ENCODE measurements at regions not wholly inside any gene's neighbourhood (a gene's known extent, or its start where the extent isn't known, plus 50 kb on each side); places are given as distances from the start of the nearest gene placed in this dataset.

DNA sequence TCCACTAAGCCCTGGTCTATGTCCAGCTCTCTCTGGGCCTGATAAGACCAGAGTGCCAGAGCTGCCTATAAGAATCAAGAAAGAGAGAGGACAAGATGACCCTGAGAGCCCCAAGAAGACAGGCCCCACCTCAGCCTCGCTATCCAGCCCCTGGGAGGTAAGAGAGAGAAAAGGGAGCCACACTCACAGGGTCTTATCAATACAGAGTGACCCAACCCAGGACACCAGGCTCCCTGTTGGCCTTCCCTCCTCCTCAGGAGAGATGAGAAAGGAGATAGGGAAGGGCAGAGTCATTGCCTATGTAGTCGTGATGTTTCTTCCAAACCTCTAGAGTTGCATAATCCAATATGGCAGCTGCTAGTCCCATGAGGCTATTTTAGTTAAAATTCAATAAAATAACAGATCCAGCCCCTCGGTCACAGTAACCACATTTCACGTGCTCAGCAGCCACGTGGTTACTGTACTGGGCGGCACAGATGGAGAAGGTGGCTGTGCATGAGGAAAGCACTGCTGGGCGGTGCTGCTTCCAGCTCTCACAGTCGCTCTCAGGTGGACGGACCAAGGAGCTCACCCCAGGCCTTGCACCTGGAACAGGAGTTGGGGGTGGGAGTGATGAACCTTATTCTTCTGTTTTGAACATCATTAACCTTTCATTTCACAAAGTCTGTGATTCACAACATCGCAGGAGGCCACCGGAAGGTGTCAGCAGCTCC is 525.8 kb downstream of the SHQ1 start (continued):
- TF ChIP-seq, protein P1, sequence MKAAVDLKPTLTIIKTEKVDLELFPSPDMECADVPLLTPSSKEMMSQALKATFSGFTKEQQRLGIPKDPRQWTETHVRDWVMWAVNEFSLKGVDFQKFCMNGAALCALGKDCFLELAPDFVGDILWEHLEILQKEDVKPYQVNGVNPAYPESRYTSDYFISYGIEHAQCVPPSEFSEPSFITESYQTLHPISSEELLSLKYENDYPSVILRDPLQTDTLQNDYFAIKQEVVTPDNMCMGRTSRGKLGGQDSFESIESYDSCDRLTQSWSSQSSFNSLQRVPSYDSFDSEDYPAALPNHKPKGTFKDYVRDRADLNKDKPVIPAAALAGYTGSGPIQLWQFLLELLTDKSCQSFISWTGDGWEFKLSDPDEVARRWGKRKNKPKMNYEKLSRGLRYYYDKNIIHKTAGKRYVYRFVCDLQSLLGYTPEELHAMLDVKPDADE (IDR thresholded peaks at IDR 0.05) = no peak
- TF ChIP-seq EZH2phosphoT487 (IDR thresholded peaks at IDR 0.05; ENCODE audit: unreplicated experiment) = no peak
- TF ChIP-seq JUNB (IDR thresholded peaks at IDR 0.05; ENCODE audit: unreplicated experiment) = no peak
- TF ChIP-seq, protein P2, sequence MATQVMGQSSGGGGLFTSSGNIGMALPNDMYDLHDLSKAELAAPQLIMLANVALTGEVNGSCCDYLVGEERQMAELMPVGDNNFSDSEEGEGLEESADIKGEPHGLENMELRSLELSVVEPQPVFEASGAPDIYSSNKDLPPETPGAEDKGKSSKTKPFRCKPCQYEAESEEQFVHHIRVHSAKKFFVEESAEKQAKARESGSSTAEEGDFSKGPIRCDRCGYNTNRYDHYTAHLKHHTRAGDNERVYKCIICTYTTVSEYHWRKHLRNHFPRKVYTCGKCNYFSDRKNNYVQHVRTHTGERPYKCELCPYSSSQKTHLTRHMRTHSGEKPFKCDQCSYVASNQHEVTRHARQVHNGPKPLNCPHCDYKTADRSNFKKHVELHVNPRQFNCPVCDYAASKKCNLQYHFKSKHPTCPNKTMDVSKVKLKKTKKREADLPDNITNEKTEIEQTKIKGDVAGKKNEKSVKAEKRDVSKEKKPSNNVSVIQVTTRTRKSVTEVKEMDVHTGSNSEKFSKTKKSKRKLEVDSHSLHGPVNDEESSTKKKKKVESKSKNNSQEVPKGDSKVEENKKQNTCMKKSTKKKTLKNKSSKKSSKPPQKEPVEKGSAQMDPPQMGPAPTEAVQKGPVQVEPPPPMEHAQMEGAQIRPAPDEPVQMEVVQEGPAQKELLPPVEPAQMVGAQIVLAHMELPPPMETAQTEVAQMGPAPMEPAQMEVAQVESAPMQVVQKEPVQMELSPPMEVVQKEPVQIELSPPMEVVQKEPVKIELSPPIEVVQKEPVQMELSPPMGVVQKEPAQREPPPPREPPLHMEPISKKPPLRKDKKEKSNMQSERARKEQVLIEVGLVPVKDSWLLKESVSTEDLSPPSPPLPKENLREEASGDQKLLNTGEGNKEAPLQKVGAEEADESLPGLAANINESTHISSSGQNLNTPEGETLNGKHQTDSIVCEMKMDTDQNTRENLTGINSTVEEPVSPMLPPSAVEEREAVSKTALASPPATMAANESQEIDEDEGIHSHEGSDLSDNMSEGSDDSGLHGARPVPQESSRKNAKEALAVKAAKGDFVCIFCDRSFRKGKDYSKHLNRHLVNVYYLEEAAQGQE (IDR thresholded peaks at IDR 0.05; ENCODE audit: unreplicated experiment) = no peak
- TF ChIP-seq NANOG (IDR thresholded peaks at IDR 0.05; ENCODE audit: borderline replicate concordance) = no peak

- H3K79me2 ChIP-seq (replicated peaks; ENCODE audit: insufficient read depth) = no peaks in the 10 kb centered on the region
- H3K27me3 ChIP-seq (ENCODE audit: insufficient read depth) = no peaks in the 10 kb centered on the region
- peaks cover 2% of the 10 kb centered on the region for H3K27me3 Mint-ChIP-seq (ENCODE audit: insufficient read depth, low read depth, poor library complexity)
- H3K9me3 Mint-ChIP-seq = no peaks in the 10 kb centered on the region
- H3K27ac Mint-ChIP-seq = no peak overlapping the region
- H3K36me3 Mint-ChIP-seq (ENCODE audit: low read depth) = no peaks in the 10 kb centered on the region
- no peaks in the 10 kb centered on the region for H3K4me1 Mint-ChIP-seq
- H3K4me2 ChIP-seq = no peak overlapping the region
- H3K9me2 ChIP-seq (ENCODE audit: insufficient read depth) = no peaks in the 10 kb centered on the region
- no peak for ATAC-seq
- no peak overlapping the region for H2AFZ ChIP-seq
- H3K36me3 ChIP-seq (ENCODE audit: insufficient read depth) = no peaks in the 10 kb centered on the region
- no peaks in the 10 kb centered on the region for H3K4me1 ChIP-seq (ENCODE audit: insufficient read depth)
- no peaks in the 10 kb centered on the region for H4K20me1 ChIP-seq (replicated peaks; ENCODE audit: insufficient read depth)
- no peak overlapping the region for H3K4me3 ChIP-seq
- H3K27ac ChIP-seq (ENCODE audit: low read depth) = no peak overlapping the region
- no peak for DNase-seq (ENCODE audit: low spot score)
- H3F3A ChIP-seq (replicated peaks; ENCODE audit: low read depth) = no peaks in the 10 kb centered on the region
- no peak overlapping the region for H3K4me3 Mint-ChIP-seq
- TF ChIP-seq, protein P3, sequence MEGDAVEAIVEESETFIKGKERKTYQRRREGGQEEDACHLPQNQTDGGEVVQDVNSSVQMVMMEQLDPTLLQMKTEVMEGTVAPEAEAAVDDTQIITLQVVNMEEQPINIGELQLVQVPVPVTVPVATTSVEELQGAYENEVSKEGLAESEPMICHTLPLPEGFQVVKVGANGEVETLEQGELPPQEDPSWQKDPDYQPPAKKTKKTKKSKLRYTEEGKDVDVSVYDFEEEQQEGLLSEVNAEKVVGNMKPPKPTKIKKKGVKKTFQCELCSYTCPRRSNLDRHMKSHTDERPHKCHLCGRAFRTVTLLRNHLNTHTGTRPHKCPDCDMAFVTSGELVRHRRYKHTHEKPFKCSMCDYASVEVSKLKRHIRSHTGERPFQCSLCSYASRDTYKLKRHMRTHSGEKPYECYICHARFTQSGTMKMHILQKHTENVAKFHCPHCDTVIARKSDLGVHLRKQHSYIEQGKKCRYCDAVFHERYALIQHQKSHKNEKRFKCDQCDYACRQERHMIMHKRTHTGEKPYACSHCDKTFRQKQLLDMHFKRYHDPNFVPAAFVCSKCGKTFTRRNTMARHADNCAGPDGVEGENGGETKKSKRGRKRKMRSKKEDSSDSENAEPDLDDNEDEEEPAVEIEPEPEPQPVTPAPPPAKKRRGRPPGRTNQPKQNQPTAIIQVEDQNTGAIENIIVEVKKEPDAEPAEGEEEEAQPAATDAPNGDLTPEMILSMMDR (conservative IDR thresholded peaks at IDR 0.05; ENCODE audit: low read depth in 2 of 2) = no peak
- TF ChIP-seq POLR2AphosphoS5 (IDR thresholded peaks at IDR 0.05; ENCODE audit: low read depth) = no peak
- TF ChIP-seq, protein P4, sequence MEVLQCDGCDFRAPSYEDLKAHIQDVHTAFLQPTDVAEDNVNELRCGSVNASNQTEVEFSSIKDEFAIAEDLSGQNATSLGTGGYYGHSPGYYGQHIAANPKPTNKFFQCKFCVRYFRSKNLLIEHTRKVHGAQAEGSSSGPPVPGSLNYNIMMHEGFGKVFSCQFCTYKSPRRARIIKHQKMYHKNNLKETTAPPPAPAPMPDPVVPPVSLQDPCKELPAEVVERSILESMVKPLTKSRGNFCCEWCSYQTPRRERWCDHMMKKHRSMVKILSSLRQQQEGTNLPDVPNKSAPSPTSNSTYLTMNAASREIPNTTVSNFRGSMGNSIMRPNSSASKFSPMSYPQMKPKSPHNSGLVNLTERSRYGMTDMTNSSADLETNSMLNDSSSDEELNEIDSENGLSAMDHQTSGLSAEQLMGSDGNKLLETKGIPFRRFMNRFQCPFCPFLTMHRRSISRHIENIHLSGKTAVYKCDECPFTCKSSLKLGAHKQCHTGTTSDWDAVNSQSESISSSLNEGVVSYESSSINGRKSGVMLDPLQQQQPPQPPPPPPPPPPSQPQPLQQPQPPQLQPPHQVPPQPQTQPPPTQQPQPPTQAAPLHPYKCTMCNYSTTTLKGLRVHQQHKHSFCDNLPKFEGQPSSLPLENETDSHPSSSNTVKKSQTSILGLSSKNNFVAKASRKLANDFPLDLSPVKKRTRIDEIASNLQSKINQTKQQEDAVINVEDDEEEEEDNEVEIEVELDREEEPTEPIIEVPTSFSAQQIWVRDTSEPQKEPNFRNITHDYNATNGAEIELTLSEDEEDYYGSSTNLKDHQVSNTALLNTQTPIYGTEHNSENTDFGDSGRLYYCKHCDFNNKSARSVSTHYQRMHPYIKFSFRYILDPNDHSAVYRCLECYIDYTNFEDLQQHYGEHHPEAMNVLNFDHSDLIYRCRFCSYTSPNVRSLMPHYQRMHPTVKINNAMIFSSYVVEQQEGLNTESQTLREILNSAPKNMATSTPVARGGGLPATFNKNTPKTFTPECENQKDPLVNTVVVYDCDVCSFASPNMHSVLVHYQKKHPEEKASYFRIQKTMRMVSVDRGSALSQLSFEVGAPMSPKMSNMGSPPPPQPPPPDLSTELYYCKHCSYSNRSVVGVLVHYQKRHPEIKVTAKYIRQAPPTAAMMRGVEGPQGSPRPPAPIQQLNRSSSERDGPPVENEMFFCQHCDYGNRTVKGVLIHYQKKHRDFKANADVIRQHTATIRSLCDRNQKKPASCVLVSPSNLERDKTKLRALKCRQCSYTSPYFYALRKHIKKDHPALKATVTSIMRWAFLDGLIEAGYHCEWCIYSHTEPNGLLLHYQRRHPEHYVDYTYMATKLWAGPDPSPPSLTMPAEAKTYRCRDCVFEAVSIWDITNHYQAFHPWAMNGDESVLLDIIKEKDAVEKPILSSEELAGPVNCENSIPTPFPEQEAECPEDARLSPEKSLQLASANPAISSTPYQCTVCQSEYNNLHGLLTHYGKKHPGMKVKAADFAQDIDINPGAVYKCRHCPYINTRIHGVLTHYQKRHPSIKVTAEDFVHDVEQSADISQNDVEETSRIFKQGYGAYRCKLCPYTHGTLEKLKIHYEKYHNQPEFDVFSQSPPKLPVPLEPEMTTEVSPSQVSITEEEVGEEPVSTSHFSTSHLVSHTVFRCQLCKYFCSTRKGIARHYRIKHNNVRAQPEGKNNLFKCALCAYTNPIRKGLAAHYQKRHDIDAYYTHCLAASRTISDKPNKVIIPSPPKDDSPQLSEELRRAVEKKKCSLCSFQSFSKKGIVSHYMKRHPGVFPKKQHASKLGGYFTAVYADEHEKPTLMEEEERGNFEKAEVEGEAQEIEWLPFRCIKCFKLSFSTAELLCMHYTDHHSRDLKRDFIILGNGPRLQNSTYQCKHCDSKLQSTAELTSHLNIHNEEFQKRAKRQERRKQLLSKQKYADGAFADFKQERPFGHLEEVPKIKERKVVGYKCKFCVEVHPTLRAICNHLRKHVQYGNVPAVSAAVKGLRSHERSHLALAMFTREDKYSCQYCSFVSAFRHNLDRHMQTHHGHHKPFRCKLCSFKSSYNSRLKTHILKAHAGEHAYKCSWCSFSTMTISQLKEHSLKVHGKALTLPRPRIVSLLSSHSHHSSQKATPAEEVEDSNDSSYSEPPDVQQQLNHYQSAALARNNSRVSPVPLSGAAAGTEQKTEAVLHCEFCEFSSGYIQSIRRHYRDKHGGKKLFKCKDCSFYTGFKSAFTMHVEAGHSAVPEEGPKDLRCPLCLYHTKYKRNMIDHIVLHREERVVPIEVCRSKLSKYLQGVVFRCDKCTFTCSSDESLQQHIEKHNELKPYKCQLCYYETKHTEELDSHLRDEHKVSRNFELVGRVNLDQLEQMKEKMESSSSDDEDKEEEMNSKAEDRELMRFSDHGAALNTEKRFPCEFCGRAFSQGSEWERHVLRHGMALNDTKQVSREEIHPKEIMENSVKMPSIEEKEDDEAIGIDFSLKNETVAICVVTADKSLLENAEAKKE (CRISPR knock-in tag; IDR thresholded peaks at IDR 0.05) = no peak
- TF ChIP-seq, protein P2 (IDR thresholded peaks at IDR 0.05; ENCODE audit: unreplicated experiment) = no peak
Observed at GRCh38 chr3:72320955-72321303, 527.3 kb downstream of the SHQ1 start.
